ENCODE measurements at regions not wholly inside any gene's neighbourhood (a gene's known extent, or its start where the extent isn't known, plus 50 kb on each side); places are given as distances from the start of the nearest gene placed in this dataset.
"Not testable (repeated sequence)": the region's sequence is repeated elsewhere in the genome, so short reads cannot be mapped to it uniquely, and the experiment has no call there.

- TF ChIP-seq CTCF (IDR thresholded peaks at IDR 0.05; ENCODE audit: unreplicated experiment), result no peak
- Mint-ChIP-seq H3K27me3 (ENCODE audit: unreplicated experiment) (peaks cover 2% of the 10 kb centered on the region), H3K4me3 (ENCODE audit: unreplicated experiment) (no peak overlapping the region), H3K9me3 (ENCODE audit: unreplicated experiment) (no peaks in the 10 kb centered on the region), H3K4me1 (ENCODE audit: unreplicated experiment) (peaks cover 4% of the 10 kb centered on the region), H3K36me3 (ENCODE audit: low read depth, unreplicated experiment) (no peaks in the 10 kb centered on the region), H3K27ac (ENCODE audit: unreplicated experiment) (no peak overlapping the region)
- no peak for DNase-seq (ENCODE audit: low spot score)
These were observed 282.3 kb downstream of the GATA3 start for GRCh38 chr10:8336629-8337331.

DNA sequence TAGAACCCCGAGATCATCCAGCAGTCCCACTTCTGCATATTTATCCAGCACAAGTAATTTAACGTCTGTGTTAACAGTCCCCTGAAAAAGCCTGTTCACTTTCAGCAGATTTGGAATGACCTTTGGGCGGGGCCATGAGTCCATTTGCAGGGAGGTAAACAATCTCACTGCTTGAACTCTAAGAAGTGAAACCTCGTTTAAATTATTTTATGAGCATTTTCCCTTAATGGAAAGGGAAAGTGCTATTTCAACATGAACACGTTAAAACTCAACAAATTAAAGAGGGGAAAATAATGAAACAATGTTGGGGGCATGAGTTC, 282.8 kb downstream of the GATA3 start:
- TF ChIP-seq CTCF (IDR thresholded peaks at IDR 0.05; ENCODE audit: unreplicated experiment), result no peak
- no peaks in the 10 kb centered on the region for H3K9me3 Mint-ChIP-seq (ENCODE audit: unreplicated experiment)
- H3K4me3 Mint-ChIP-seq (ENCODE audit: unreplicated experiment), result no peak overlapping the region
- H3K36me3 Mint-ChIP-seq (ENCODE audit: low read depth, unreplicated experiment), result no peaks in the 10 kb centered on the region
- H3K27ac Mint-ChIP-seq (ENCODE audit: unreplicated experiment), result no peak overlapping the region
- H3K27me3 Mint-ChIP-seq (ENCODE audit: unreplicated experiment), result peaks cover 2% of the 10 kb centered on the region
- H3K4me1 Mint-ChIP-seq (ENCODE audit: unreplicated experiment), result no peaks in the 10 kb centered on the region
- no peak for DNase-seq (ENCODE audit: low spot score)

GRCh38 chr10:8338177-8338766, 283.8 kb downstream of the GATA3 start:
- no peaks in the 10 kb centered on the region for H3K9me3 Mint-ChIP-seq (ENCODE audit: unreplicated experiment)

DNA sequence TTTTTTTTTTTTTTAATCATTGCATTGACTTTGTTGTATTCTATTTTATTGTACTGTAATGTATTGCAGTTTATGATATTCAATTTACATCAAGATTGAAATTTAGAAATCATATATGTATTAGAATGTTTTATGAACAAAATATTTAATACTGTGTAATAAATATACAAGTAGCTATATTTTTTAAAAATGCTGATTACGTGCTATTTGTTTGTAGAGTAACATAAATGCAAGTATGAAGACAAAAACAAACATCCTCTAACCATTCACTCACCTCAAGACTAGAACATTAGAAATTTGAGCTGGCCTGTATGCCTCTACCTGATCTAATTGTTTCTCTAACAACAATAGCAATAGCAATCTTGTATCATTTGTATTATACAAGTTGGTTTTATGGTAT, 290.3 kb downstream of the GATA3 start:
- Mint-ChIP-seq H3K36me3 (ENCODE audit: low read depth, unreplicated experiment) (no peaks in the 10 kb centered on the region), H3K4me3 (ENCODE audit: unreplicated experiment) (no peak overlapping the region), H3K9me3 (ENCODE audit: unreplicated experiment) (no peaks in the 10 kb centered on the region), H3K27me3 (ENCODE audit: unreplicated experiment) (peaks cover 3% of the 10 kb centered on the region), H3K27ac (ENCODE audit: unreplicated experiment) (no peak overlapping the region), H3K4me1 (ENCODE audit: unreplicated experiment) (peaks cover 10% of the 10 kb centered on the region)
- no peak for DNase-seq (ENCODE audit: low spot score)
- TF ChIP-seq CTCF (IDR thresholded peaks at IDR 0.05; ENCODE audit: unreplicated experiment), result no peak

More at GRCh38 chr10:8338177-8338766, 283.8 kb downstream of the GATA3 start:
- Mint-ChIP-seq H3K4me1 (ENCODE audit: unreplicated experiment) (no peaks in the 10 kb centered on the region), H3K27ac (ENCODE audit: unreplicated experiment) (no peak overlapping the region), H3K36me3 (ENCODE audit: low read depth, unreplicated experiment) (no peaks in the 10 kb centered on the region), H3K27me3 (ENCODE audit: unreplicated experiment) (peaks cover 2% of the 10 kb centered on the region), H3K4me3 (ENCODE audit: unreplicated experiment) (no peak overlapping the region)
- no peak for TF ChIP-seq CTCF (IDR thresholded peaks at IDR 0.05; ENCODE audit: unreplicated experiment)
- no peak for DNase-seq (ENCODE audit: low spot score)

GRCh38 chr10:8346861-8347260, 292.4 kb downstream of the GATA3 start:
- Mint-ChIP-seq H3K9me3 (ENCODE audit: unreplicated experiment) (no peaks in the 10 kb centered on the region), H3K27me3 (ENCODE audit: unreplicated experiment) (peaks cover 2% of the 10 kb centered on the region), H3K4me1 (ENCODE audit: unreplicated experiment) (peaks cover 10% of the 10 kb centered on the region), H3K27ac (ENCODE audit: unreplicated experiment) (no peak overlapping the region), H3K4me3 (ENCODE audit: unreplicated experiment) (no peak overlapping the region), H3K36me3 (ENCODE audit: low read depth, unreplicated experiment) (no peaks in the 10 kb centered on the region)
- DNase-seq (ENCODE audit: low spot score), result no peak
- no peak for TF ChIP-seq CTCF (IDR thresholded peaks at IDR 0.05; ENCODE audit: unreplicated experiment)

DNA sequence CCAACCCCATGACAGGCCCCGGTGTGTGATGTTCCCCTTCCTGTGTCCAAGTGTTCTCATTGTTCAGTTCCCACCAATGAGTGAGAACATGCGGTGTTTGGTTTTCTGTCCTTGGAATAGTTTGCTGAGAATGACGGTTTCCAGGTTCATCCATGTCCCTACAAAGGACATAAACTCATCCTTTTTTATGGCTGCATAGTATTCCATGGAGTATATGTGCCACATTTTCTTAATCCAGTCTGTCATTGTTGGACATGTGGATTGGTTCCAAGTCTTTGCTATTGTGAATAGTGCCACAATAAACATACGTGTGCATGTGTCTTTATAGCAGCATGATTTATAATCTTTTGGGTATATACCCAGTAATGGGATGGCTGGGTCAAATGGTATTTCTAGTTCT, 293.1 kb downstream of the GATA3 start:
- H3K36me3 Mint-ChIP-seq (ENCODE audit: low read depth, unreplicated experiment), result not testable (repeated sequence)

More for the DNA sequence above, 293.1 kb downstream of the GATA3 start:
- H3K4me1 Mint-ChIP-seq (ENCODE audit: unreplicated experiment), result peaks cover 10% of the 10 kb centered on the region
- H3K27ac Mint-ChIP-seq (ENCODE audit: unreplicated experiment); H3K27me3 Mint-ChIP-seq (ENCODE audit: unreplicated experiment); DNase-seq (ENCODE audit: low spot score); H3K9me3 Mint-ChIP-seq (ENCODE audit: unreplicated experiment); H3K4me3 Mint-ChIP-seq (ENCODE audit: unreplicated experiment): not testable (repeated sequence)
